ENCODE measurements at regions not wholly inside any gene's neighbourhood (a gene's known extent, or its start where the extent isn't known, plus 50 kb on each side); places are given as distances from the start of the nearest gene placed in this dataset.

- TF ChIP-seq CTCF (IDR thresholded peaks at IDR 0.05) = no peak
- no peak for TF ChIP-seq POLR2A (IDR thresholded peaks at IDR 0.05)
These were observed 221.8 kb upstream of the KLF3 start for GRCh38 chr4:38442073-38442788.

Measured in Peyer's patch (tissue), 4 donors.